BLaER1 (cell line): ENCODE measurements at regions not wholly inside any gene's neighbourhood (a gene's known extent, or its start where the extent isn't known, plus 50 kb on each side); places are given as distances from the start of the nearest gene placed in this dataset.
"Not testable (repeated sequence)": the region's sequence is repeated elsewhere in the genome, so short reads cannot be mapped to it uniquely, and the experiment has no call there.

Experiments used
- H3K27ac ChIP-seq: shearing (Covaris generic); formaldehyde crosslinking; 2 replicates; pipeline ENCODE4 v1.8.1; 2022
- H3K27me3 ChIP-seq: shearing (Covaris generic); formaldehyde crosslinking; 2 replicates; pipeline ENCODE4 v1.8.1; 2022
- H3K36me3 ChIP-seq: shearing (Covaris generic); formaldehyde crosslinking; 2 replicates; pipeline ENCODE4 v1.8.1; 2022
- H3K4me1 ChIP-seq: shearing (Covaris generic); formaldehyde crosslinking; 2 replicates; pipeline ENCODE4 v1.8.1; 2022
- H3K4me2 ChIP-seq: shearing (Covaris generic); formaldehyde crosslinking; 2 replicates; pipeline ENCODE4 v1.8.1; 2022
- H3K4me3 ChIP-seq: shearing (Covaris generic); formaldehyde crosslinking; 2 replicates; pipeline ENCODE4 v1.8.1; 2022
- H3K9ac ChIP-seq: shearing (Covaris generic); formaldehyde crosslinking; 2 replicates; pipeline ENCODE4 v1.8.1; 2022
- H3K9me3 ChIP-seq: shearing (Covaris generic); formaldehyde crosslinking; 2 replicates; pipeline ENCODE4 v1.8.1; 2022
- H4K20me1 ChIP-seq: shearing (Covaris generic); formaldehyde crosslinking; 2 replicates; pipeline ENCODE4 v1.8.1; 2022
- Cebpa-rat ChIP-seq: shearing (Covaris generic); IDR thresholded peaks from 2 replicates; pipeline ENCODE4 v1.8.1; 2022

GRCh38 chrX:6962006-6962355 is 185.5 kb upstream of the STS start:
- Histone ChIP-seq H3K36me3 (no peaks in the 10 kb centered on the region), H3K9ac (no peak overlapping the region), H3K4me1 (no peaks in the 10 kb centered on the region), H3K4me3 (no peak overlapping the region), H4K20me1 (no peaks in the 10 kb centered on the region), H3K27ac (no peak overlapping the region), H3K9me3 (no peaks in the 10 kb centered on the region), H3K27me3 (no peaks in the 10 kb centered on the region), H3K4me2 (no peak overlapping the region)
- no peak for TF ChIP-seq Cebpa-rat

DNA sequence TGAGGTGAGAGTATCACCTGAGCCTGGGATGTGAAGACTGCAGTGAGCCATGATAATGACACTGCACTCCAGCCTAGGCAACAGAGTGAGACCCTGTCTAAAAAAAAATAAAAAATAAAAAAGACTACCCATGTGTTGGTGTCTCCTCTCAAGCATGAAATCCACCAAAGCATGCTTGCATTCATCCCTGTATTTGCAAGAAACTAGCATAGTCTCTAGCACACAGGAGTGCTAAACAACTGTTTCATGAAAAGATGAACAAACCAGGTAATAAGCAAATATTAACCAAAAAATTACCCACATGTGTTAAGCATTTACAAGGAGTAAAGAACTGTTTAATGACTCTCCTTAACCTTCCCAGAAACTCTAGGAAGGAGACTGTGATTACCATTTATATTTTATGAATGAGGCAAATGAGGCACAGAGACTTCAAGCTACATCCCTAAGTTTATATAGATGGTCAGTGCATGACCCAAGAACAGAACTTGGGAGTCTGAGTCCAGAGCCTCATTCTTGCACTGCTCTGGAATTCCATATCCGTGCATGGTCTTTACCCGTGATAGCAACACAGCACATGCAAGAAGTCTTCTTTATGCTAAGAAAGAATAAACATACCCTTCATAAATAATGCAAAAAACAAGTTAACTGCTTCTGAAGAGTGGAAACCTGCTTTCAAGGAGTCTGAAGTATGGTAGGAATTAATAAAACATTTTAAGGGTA is 186.1 kb upstream of the STS start:
- H3K4me1 ChIP-seq = no peaks in the 10 kb centered on the region
- H3K4me3 ChIP-seq = no peak overlapping the region
- no peaks in the 10 kb centered on the region for H3K9me3 ChIP-seq
- H3K9ac ChIP-seq = no peak overlapping the region
- no peaks in the 10 kb centered on the region for H3K36me3 ChIP-seq
- no peak overlapping the region for H3K27ac ChIP-seq
- no peaks in the 10 kb centered on the region for H4K20me1 ChIP-seq
- H3K27me3 ChIP-seq = no peaks in the 10 kb centered on the region
- no peak for TF ChIP-seq Cebpa-rat
- H3K4me2 ChIP-seq = no peak overlapping the region

GRCh38 chrX:6959006-6959405 is 188.5 kb upstream of the STS start:
- H3K36me3 ChIP-seq = no peaks in the 10 kb centered on the region
- H3K9me3 ChIP-seq = no peaks in the 10 kb centered on the region
- TF ChIP-seq Cebpa-rat = no peak
- H3K27ac ChIP-seq = no peak overlapping the region
- no peaks in the 10 kb centered on the region for H3K27me3 ChIP-seq
- no peak overlapping the region for H3K9ac ChIP-seq
- no peaks in the 10 kb centered on the region for H3K4me1 ChIP-seq
- no peak overlapping the region for H3K4me3 ChIP-seq
- H3K4me2 ChIP-seq = no peak overlapping the region
- no peaks in the 10 kb centered on the region for H4K20me1 ChIP-seq

DNA sequence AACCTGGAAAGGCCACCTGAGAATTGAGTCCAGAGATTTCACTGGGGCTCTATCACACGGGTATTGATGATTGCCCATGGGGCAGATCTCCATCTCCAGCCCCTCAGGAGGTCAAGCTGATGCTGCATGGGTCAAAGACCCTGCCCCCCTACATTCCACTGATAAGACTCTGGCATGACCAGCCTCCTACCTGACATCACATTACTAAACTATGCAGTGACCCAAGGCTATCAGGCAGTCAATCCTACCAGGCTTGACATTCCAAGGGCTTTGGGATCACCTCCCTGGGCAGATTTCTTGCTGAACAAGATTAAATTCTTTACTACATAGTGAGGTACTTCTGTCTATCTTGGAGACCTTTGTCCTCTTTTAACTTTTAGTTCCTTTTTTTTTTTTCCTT is 192.7 kb upstream of the STS start:
- Histone ChIP-seq H3K4me2 (no peak overlapping the region), H3K9me3 (no peaks in the 10 kb centered on the region), H4K20me1 (no peaks in the 10 kb centered on the region), H3K4me1 (no peaks in the 10 kb centered on the region), H3K27me3 (no peaks in the 10 kb centered on the region), H3K36me3 (no peaks in the 10 kb centered on the region), H3K27ac (no peak overlapping the region), H3K9ac (no peak overlapping the region), H3K4me3 (no peak overlapping the region)
- TF ChIP-seq Cebpa-rat = no peak

GRCh38 chrX:6946168-6946567 is 201.3 kb upstream of the STS start:
- Histone ChIP-seq H3K27me3 (no peaks in the 10 kb centered on the region), H3K36me3 (no peaks in the 10 kb centered on the region), H3K9ac (no peak overlapping the region), H3K9me3 (no peaks in the 10 kb centered on the region), H3K4me3 (no peak overlapping the region), H3K27ac (no peak overlapping the region), H4K20me1 (no peaks in the 10 kb centered on the region), H3K4me1 (no peaks in the 10 kb centered on the region), H3K4me2 (no peak overlapping the region)
- TF ChIP-seq Cebpa-rat = no peak

GRCh38 chrX:6941041-6941440 is 206.5 kb upstream of the STS start:
- H3K4me2 ChIP-seq = no peak overlapping the region
- H3K9me3 ChIP-seq = no peaks in the 10 kb centered on the region
- no peak overlapping the region for H3K27ac ChIP-seq
- TF ChIP-seq Cebpa-rat = no peak
- H3K27me3 ChIP-seq = no peaks in the 10 kb centered on the region
- H3K4me3 ChIP-seq = no peak overlapping the region
- no peaks in the 10 kb centered on the region for H3K4me1 ChIP-seq
- no peaks in the 10 kb centered on the region for H4K20me1 ChIP-seq
- H3K9ac ChIP-seq = no peak overlapping the region
- no peaks in the 10 kb centered on the region for H3K36me3 ChIP-seq

DNA sequence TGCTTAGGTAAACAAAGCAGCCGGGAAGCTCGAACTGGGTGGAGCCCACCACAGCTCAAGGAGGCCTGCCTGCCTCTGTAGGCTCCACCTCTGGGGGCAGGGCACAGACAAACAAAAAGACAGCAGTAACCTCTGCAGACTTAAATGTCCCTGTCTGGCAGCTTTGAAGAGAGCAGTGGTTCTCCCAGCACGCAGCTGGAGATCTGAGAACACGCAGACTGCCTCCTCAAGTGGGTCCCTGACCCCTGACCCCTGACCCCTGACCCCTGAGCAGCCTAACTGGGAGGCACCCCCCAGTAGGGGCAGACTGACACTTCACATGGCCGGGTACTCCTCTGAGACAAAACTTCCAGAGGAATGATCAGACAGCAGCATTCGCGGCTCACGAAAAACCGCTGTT is 214.6 kb upstream of the STS start:
- not testable (repeated sequence) for H3K9me3 ChIP-seq, H3K27ac ChIP-seq, H3K4me1 ChIP-seq, H3K4me2 ChIP-seq, H3K36me3 ChIP-seq, H3K27me3 ChIP-seq, H3K9ac ChIP-seq, H4K20me1 ChIP-seq, H3K4me3 ChIP-seq

DNA sequence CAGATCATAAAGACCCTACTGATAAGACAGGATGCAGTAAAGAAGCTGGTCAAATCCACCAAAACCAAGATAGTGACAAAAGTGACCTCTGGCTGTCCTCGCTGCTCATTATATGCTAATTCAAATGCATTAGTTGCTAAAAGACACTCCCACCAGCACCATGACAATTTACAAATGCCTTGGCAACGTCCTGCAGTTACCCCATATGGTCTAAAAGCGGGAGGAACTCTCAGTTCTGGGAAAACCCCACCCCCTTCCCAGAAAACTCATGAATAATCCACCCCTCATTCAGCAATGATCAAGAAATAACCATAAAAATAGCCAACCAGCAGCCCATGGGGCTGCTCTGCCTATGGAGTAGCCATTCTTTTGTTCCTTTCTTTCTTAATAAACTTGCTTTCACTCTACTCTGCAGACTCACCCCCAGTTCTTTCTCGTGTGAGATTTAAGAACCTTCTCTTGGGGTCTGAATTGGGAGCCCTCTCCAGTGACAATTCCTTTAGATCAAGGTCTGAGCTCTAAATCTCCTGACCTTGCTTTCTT is 217.1 kb upstream of the STS start:
- H3K4me3 ChIP-seq = no peak overlapping the region
- H3K9ac ChIP-seq = no peak overlapping the region
- no peak for TF ChIP-seq Cebpa-rat
- H3K4me1 ChIP-seq = no peaks in the 10 kb centered on the region
- H3K9me3 ChIP-seq = no peaks in the 10 kb centered on the region
- no peak overlapping the region for H3K27ac ChIP-seq
- H4K20me1 ChIP-seq = no peaks in the 10 kb centered on the region
- no peaks in the 10 kb centered on the region for H3K27me3 ChIP-seq
- no peaks in the 10 kb centered on the region for H3K36me3 ChIP-seq
- no peak overlapping the region for H3K4me2 ChIP-seq

DNA sequence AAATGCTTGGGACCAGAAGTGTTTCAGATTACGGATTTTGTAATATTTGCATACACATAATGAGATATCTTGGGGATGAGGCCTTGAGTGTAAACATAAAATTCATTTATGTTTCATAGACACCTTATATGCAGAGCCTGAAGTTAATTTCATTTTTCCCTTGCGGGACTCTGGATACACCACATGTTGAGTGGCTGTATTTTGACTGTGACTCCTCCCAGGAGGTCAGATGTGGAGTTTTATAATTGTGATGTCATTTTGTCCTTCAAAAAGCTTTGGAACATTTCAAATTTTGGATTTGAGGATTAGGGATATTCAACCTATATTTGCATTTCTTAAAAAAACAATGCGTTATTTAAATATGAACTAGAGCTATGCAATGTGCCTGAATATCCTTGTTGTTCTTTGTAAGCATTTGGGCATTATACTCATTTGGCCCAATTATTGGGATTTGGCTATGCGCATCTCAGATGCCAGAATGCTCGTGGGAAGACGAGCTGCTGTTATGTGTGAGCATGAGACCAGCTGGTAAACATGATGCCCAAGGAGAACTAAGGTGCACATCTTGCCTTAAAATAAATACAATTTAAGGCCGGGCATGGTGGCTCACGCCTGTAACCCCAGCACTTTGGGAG is 223.0 kb upstream of the STS start:
- Histone ChIP-seq H3K9ac (no peak overlapping the region), H3K9me3 (no peaks in the 10 kb centered on the region), H3K4me3 (no peak overlapping the region), H3K4me2 (no peak overlapping the region), H3K4me1 (no peaks in the 10 kb centered on the region), H3K27ac (no peak overlapping the region), H3K27me3 (no peaks in the 10 kb centered on the region), H3K36me3 (no peaks in the 10 kb centered on the region), H4K20me1 (no peaks in the 10 kb centered on the region)
- no peak for TF ChIP-seq Cebpa-rat

GRCh38 chrX:6917666-6918065 is 229.8 kb upstream of the STS start:
- Histone ChIP-seq H3K9ac (no peak overlapping the region), H3K27me3 (no peaks in the 10 kb centered on the region), H3K27ac (no peak overlapping the region), H3K4me1 (no peaks in the 10 kb centered on the region), H3K9me3 (no peaks in the 10 kb centered on the region), H4K20me1 (no peaks in the 10 kb centered on the region), H3K36me3 (no peaks in the 10 kb centered on the region), H3K4me2 (no peak overlapping the region), H3K4me3 (no peak overlapping the region)
- TF ChIP-seq Cebpa-rat = no peak
